KG1 (cell line): ENCODE measurements at regions not wholly inside any gene's neighbourhood (a gene's known extent, or its start where the extent isn't known, plus 50 kb on each side); places are given as distances from the start of the nearest gene placed in this dataset.

Source experiments
- DNase-seq: peaks from one replicate; lab custom pipeline; 2025; lab: John Stamatoyannopoulos, UW

DNA sequence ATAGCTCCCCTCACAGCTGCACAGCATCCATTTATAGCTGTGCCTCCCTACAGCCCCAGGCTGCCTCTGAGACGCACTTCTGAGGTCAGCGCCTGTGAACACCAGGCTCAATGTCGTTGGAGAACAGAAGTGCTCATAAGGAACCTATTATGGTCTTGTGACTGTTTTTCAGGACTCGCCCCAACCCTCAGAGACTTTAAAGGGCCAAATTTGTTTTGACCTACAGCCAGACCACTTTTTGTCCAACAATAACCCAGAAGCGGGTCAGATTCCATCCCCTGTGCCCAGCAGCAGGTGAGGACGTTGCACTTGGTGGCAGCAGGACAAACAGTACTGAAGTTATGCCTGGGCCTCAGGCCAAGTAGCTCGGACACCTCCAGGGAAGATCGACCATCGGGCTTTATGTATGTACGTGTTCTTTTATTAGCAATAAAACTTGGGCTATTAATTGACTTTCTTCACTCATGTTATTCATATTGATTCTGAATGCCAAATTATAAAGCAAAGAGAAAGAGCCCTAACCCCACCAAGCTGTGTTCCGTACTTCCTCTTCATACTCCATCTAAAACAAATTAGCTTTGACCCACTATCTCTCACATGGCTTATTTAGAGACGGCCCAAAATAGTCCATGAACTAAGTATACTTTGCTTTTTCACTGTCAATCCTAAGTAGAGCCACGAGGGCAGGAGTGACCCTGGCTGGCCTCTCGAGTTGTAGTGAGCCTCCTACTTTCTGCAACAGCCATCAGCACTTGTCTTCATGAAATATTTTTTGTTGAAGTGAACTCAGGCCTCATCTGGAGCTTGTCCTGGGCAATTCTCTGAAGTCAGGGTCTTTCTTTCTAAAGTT, 92.3 kb upstream of the PAX6 start:
- DNase-seq, result no peak

DNA sequence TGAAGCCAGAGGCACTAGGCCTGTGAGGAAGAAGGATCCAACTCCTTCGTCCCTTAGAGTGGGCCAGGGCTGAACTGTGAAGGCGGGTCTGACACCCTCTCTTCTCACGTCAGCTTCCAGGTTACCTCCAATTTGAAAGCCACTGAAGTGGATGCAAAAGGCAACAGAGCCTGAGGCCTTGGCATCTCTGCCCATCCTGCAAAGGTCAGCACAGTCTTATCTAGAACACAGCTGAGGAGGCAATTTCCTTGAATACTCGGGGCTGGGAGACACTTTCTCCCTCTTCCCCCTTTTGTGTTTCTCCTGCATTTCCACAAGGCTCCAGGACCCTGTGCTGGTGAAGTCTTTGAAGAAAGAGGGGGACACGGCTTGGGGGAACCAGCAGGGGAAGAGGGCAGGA, 91.6 kb upstream of the PAX6 start:
- no peak for DNase-seq

DNA sequence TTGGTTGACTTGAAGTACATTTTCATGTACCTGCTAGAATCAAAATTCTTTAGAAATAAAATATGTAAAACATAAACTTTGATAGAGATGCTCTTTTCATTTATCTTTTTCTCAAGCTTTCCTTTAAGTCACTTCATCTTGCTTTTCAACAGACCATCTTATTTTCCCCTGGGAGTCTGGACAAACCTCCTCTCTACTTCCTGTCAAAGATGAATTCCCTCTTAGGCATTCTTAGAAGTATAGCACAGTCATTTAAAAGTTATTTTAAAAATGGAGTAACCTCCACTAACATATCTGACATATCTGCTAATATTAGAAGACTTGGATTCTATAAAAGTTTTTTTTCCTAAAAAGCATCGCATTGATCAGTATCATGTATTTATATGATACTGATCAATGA, 84.8 kb upstream of the PAX6 start:
- no peak for DNase-seq

DNA sequence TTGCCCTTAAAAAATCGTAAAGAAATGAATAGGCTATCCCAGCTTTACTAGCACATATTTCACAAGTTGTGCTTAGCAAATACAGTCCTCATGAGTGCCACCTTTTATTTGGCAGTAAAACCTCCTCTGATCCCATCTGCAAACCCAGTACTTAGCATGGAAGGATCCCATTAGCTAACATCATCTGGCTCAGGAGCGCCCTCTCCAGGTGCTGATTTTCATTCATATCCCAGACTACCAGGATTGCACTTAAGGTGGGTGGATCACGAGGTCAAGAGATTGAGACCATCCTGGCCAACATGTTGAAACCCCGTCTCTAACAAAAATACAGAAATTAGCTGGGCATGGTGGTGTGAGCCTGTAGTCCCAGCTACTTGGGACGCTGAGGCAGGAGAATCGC, 76.1 kb upstream of the PAX6 start:
- DNase-seq, result no peak

DNA sequence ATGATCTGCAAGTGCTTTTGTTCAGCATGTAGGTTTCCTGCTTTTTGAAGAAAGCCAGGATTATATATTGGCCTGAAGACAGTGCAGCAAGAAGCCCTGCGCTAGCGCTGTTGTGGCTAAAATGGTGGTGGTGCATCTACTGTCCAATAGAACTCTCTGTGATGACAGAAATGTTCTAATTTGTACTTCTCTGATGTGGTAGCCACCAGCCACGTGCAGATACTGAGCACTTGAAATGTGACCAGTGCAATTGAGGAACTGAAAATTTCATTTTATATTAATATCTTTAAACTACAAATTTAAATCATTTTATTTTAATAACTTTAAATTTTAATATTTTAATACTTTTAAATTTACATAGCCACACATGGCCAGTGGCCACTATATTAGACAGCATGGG, 73.0 kb upstream of the PAX6 start:
- no peak for DNase-seq

DNA sequence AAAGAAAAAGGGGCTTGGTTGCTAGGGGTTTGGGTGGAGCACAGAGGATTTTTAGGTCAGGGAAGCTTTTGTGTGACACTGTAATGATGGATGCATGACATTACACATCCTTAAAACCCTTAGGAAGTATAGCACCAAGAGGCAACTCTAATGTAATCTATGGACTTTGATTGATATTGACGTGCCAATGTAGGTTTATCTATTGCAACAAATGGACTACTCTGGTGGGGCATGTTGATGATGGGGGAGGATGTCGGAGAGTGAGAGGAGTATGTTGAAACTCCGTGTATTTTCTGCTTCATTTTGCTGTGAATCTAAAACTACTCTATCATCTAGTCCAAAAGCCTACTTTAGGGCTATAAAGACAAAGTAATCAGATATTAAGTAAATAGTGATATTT, 72.3 kb upstream of the PAX6 start:
- no peak for DNase-seq

DNA sequence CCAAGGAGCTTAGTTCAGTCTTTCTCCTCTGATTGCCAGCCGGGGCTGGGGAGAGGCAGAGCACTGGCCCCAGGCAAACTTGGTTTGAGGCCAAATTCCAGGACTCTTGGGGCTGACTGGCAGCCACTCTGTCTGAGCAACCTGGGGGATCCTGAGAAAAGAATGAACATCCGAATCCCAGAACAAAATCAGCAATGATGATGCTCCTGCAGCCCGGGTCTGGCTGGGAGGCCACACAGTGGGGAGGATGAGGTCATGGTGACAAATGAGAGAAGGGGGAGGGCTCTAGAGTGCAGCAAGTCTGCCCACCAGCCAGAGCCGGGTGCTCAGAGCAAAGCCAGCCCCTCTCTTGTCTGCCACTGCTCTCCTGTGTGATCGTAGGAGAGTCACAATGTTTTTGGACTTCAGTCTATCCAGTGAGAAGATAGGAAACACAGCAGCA, 71.8 kb upstream of the PAX6 start:
- no peak for DNase-seq

DNA sequence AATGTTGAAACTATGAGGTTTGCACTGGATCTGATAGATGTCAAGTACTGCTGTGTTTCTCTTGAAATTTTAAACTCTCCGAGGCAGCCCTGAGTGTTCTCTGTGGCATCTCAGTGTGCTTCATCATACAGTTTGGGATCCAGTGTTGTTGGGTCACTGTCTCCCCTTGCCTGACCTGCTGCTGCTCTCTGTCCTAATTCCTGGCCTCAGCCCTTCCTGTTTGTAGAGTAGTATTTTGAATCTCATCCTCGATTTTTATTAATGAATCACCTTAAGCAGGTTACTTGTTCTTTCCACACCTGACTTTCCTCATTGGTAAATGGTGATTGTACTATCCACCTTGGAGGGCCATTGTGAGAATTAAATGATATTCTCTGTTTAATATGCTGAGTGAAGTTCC, 70.7 kb upstream of the PAX6 start:
- no peak for DNase-seq

DNA sequence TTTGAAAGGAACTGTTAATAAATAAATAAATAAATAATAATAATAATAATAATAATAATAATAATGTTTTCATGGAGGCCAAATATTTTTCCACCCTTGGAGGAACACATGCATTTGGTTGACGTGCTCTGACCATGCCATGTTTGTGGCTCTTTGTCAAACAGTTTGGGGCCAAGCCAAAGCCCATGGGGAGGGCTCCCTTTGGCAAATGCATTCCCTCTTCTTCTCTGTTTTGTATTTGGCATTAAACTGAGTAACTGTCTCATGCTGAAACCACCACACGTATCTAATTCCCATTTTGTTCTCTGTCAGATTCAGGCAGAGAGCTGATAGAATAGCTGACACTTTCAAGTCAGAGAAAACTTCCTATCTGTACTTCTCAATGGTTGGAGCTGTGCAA, 68.6 kb upstream of the PAX6 start:
- no peak for DNase-seq

DNA sequence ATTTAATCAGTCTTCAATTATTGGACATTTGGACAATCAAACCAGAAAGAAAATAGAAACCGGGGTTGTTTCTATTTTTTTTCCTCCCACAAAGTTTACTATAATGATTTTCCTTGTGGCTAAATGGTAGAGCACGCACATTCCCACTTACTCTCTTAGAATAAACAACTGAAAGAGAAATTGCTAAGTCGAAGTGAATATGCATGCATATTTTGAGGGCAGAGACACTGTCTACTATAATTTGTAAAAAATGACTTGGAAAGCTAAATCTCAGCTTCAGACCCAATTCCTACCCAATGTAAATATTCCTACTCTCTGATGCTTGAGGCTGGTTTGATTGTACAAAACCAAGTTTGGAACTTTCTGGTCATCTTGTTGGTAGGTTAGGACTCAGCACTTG, 66.7 kb upstream of the PAX6 start:
- DNase-seq, result no peak

DNA sequence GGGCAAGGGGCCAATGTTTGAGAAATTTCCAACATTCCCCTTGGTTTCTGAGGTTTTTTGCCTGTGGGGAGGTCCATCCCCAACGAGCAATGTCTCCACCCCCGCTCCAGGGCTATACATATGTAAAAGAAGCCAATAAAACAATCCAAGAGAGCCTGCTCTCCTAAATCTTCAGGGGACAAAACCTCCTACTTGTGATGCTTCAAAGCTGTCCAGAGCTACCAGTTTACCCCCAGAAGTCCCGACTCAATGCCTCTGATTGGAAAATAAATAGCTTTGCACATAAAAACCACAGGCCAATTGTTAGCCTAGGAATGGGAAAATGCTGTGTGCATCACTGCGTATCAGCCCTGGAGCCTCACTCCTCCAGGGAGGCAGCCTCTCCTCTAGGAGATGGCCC, 66.0 kb upstream of the PAX6 start:
- no peak for DNase-seq

DNA sequence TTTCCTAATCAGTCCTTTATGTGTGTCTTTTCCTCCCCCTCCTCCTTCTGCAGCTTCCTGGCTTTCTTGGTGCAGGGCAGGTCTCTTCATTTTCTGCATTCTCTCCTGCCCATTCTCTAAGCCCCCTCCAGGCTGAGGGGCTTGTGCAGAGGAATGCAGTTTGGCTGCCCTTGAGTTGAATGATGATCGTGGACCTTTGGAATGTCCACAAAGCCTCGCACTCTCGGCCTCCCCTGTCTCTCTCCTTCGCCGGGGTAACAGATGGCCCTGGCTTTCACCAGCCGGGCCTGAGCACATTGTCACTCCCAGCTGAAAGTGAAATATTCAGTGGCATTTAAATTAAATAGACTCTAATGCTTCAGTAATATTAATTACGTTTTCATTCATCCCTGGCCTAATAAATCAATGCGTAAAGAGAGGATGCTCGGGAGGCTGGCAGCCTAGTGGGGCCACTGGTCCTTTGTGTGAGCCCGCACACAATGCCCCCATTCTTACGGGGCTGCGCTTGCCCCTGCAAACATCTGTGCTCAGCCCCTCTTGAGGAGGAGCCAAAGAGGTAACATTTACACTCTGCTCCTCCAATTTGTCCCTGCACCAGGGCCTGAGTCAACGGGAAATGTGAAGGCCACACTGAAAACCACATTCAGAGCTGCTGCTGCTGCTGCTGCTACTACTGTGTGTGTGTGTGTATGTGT, 64.9 kb upstream of the PAX6 start:
- DNase-seq, result no peak

DNA sequence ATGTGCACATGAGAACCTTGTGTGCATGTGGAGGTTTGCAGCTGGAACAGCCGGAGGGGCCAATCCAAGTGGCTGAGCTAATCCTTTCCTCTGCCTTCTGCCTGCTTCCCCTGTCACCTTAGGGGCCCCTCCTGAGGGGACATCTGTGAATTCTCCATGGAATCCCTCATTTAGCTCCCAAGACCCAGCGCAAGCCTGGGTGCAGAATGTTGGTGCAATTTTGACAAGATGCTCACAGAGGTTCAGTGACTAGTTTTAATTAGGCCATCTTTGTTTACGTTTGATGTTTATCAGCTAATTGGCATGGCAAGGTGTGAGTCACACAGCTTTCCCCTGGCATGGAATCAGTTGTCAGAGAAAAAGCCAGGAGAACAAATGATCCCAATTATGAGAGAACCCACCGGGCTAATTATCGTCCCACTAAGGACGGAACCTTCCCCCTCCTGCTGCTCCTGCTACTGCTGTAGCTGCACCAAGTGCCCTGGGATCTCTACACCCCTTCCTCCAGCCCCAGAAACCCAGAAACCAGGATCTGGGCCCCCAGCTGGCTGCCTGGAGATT, 63.6 kb upstream of the PAX6 start:
- no peak for DNase-seq

DNA sequence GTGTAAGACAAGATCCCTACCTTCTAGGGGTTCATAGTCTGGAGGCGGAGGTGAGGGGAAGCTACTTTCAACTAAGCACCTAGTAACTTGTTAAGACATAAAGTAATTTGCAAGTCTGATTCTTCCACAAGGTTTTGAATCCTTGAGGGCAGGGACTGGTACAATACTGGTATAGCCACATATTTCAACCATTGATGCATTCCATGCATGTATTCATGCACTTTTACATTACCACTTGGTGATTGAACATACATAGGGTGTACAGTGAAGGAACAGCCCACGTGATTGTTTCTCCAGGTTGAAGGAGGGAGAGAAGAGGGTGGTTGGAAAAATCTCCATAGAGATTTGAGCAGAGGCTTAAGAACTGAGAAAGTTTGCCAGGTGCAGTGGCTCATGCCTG, 62.0 kb upstream of the PAX6 start:
- DNase-seq, result no peak

DNA sequence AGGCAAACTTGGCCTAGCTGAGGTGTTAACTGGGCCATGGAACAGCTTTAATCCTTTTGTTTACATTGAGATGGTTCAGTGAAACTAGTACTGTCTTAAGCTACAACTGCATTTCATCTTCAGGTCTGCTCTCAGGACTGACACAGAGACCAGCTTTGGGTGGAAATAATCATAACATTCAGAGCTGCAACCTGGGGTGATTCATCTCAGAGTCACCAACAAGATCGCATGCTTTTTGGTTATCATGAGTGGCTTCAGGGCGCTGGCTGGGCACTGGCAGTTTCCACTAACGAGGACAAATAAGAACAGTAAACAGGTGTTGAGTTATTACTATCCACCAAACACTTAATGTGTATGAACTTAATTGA, 60.9 kb upstream of the PAX6 start:
- DNase-seq, result no peak

DNA sequence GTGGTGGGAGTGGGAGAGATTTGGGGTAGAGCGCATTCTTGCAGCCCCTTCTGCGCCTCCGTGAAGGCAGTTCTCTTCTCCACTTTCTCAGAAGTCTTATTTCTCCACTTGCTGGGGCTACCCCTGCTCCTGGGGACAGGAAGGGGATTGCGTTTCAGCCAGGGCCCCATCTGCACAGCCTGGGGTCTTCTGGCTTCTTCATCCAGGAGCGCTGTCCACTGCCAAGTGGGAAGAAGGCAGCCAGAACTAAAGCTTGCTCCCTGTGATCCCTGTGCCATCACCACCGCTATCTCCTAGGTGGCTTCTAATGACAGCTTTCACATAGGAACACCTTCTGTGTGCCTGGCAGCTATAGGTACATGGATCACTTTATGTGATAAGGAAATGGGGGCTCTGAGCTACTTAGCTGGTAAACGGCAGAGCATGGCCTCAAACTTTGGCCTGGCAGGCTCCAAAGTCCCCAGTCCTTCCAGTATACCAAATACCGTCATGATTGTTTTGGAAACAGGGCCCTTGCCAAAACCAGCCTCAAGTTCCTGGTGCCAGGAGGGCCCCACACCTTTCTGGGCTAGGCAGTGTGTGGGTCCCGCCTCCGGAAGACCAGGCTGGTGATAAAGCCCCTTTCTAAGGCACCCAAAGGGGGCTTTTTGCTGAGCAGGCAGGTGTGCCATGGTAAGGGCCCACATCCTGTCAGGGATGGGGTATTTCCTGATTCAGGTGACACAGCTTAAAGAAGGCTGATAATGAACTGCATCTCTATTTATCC, 60.4 kb upstream of the PAX6 start:
- DNase-seq, result no peak

DNA sequence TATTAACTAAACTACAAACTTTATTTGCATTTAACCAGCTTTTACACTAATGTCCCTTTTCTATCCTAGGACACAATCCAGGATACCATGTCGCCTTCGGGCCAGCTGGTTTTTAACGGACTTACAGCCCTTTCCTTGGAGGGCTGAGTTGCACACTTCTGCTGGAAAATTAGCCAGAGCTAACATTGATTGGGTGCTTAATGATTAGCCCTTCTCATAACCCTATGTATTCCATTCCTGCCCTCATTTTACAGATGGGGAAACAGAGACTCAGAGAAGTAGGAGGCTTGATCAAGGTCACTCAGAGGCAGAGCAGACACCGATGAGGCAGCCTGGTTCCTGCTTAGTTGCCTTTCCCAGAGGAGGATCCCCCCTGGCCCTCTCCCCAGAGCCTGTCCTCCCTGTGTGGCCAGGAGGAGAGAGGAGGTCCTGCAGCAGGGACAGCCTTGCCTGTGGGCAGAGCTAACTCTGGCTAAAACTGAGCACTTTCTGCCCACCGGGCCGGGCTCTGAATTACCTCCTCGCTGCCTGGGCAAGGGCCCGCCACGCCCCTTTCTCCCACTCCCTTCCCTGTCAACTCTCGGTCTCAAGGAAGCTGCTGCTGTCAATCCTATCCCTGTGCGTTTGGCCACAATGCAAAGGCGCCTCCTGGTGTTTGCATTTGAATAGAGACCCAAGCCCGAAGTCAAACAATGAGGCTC, 59.6 kb upstream of the PAX6 start:
- peak; percentile 4 for DNase-seq

DNA sequence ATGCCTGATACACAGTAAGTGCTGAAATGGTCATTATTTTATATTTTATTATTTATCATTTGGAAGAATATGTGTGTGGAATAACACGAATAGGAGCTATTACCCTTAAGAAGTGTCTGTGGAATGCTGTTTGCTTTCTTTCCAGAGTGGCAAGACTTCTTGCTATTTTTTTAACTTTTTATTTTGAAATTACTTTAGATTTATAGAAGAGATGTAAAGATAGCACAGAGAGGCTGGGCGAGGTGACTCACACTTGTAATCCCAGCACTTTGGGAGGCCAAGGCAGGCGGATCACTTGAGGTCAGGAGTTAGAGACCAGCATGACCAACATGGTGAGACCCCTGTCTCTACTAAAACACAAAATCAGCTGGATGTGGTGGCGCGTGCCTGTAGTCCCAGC, 58.9 kb upstream of the PAX6 start:
- no peak for DNase-seq

DNA sequence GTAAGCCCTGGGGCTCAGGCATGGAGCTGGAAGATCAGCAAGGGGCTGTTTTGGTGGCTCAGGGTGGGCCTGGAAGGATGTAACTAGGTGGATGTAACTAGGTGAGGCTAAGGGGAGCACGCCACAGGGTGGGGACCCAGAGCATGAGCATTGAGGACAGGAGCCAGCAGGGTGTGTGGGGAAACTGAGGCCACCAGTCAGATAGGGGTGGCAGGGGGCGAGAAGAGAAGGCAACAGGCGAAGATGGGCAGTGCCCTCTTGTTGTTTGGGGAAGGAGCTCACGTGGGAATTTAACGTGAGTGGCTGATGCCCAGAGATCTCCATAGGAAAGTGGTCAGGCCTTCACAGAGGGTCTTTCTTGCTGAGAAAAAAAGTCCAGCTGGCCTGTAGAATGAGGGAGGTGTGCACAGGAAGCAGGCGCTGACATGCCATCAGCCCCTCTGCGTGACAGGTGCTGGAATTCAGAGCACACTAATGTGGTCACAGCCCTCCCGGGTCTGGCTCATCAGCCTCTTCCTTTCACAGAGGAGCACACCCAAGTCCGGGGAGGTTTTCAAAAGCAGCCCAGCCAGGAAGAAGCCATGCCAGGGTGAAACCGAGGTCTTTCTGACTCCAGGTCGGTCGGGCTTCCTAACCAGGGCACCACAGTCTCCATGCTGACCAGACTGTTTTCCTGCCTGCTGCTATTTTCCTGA, 54.6 kb upstream of the PAX6 start:
- DNase-seq, result no peak

DNA sequence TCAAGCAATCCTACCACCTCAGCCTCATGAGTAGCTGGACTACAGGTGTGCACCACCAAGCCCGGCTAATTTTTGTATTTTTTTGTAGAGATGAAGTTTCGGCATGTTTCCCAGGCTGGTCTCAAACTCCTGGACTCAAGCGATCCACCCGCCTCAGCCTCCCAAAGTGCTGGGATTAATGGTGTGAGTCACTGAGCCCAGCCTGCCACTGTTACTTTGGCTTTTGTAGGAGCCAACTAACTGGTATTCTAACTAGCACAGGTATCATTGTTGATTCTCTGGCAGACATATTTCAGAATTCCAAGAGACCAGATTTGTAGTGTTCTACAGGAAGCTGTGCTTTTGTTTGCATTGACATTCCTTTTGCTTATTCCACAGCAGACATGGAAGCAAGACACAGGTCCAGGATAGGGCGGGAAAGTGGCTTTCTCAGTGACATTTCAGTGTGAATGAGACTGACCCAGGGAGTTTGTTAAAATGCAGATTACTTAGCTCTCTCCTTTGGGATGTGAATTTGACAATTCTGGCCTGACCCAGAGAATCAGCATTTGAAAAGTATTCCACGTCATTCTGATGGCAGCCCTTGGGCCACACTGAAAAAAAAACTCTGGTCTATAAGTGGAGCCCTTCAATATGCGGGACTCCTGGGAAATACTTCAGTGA, 52.2 kb upstream of the PAX6 start:
- no peak for DNase-seq

DNA sequence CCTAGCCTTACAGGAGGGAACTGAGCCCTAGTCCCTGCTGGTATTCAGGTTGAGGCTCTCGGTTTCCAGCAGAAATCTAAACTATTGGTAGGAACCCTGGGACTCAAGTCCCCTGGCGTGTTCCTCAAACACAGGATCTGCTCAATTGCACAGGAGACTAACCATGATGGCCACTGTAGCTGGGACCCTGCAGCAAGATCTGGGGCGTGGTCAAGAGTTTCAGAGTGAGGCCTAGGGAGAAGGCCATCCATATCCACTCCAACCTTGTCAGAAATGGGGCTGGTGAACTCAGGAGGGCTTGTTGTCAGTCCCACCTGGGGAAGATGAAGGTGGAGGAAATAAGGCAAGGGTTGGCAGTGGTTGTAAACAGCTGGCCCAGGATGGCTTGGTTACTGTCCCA, 49.9 kb upstream of the PAX6 start:
- no peak for DNase-seq
